Body of pancreas (tissue), 4 donors: ENCODE measurements at regions not wholly inside any gene's neighbourhood (a gene's known extent, or its start where the extent isn't known, plus 50 kb on each side); places are given as distances from the start of the nearest gene placed in this dataset.

Experiments
- POLR2A ChIP-seq, 3 donors: fragments of 450-650 bp; IDR thresholded peaks; one replicate each; pipeline ENCODE4 v1.6.1; 2016; ENCODE audit warnings: antibody characterized with exemption in 3 of 3, mild to moderate bottlenecking in 2 of 3
- TF ChIP-seq, protein P1 (sequence below), 7 experiments: fragments of 450-650 bp in 4 of 7; fragments of 200-600 bp in 3 of 7; sonication (generic) in 3 of 7; IDR thresholded peaks; one replicate each; pipeline ENCODE4 v1.5.1; 2016 to 2019; ENCODE audit warnings: antibody characterized with exemption in 7 of 7

DNA sequence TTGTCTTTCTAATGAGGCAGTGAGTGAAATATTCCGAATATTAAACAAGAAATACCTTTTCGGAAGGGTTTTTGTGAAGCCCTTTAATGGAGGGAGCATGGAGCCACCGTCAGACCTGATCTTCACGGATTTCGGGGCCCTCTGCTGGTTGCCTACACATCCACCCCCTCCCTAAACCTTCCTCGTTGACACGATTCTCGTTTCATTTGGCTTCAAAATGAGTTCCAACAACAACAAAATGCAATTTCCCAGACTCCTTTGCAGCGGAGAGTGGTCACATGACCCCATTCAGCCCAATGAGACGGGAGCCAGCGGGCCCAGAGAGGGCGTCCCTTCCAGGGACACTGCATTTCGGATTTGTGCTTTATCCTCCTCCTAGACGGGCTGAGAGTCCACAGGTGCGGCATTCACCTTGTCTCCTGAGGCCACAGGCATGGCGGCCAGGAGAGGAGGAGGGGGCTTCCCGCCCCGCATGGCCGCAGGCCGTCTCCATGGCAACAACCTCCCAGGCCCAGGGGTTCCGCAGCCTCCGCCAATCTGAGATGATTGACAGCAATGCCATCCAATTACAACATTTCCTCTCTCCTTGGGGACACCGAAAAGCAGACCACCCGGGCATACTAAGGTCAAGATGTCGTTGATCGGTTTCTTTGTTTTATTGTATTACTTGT lies 259.8 kb downstream of the C16orf95 start:
- TF ChIP-seq, protein P1, sequence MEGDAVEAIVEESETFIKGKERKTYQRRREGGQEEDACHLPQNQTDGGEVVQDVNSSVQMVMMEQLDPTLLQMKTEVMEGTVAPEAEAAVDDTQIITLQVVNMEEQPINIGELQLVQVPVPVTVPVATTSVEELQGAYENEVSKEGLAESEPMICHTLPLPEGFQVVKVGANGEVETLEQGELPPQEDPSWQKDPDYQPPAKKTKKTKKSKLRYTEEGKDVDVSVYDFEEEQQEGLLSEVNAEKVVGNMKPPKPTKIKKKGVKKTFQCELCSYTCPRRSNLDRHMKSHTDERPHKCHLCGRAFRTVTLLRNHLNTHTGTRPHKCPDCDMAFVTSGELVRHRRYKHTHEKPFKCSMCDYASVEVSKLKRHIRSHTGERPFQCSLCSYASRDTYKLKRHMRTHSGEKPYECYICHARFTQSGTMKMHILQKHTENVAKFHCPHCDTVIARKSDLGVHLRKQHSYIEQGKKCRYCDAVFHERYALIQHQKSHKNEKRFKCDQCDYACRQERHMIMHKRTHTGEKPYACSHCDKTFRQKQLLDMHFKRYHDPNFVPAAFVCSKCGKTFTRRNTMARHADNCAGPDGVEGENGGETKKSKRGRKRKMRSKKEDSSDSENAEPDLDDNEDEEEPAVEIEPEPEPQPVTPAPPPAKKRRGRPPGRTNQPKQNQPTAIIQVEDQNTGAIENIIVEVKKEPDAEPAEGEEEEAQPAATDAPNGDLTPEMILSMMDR (IDR thresholded peaks at IDR 0.05), result no peak
- TF ChIP-seq POLR2A (IDR thresholded peaks at IDR 0.05), result no peak
